Activated naive CD4-positive, alpha-beta T cell treated with anti-CD3 and anti-CD28 coated beads, Interleukin-2, amount 50 U/mL, for 72 hours (primary cell): ENCODE measurements at regions not wholly inside any gene's neighbourhood (a gene's known extent, or its start where the extent isn't known, plus 50 kb on each side); places are given as distances from the start of the nearest gene placed in this dataset.
"Not testable (repeated sequence)": the region's sequence is repeated elsewhere in the genome, so short reads cannot be mapped to it uniquely, and the experiment has no call there.

Experiments used
- ATAC-seq, 2 donors: fragments of 150-1000 bp; cut with Tn5 transposase; 2 replicates each; pipeline ENCODE4 v1.10.0; 2021; ENCODE audit warnings: mild to moderate bottlenecking in 2 of 2, moderate library complexity in 2 of 2
- DNase-seq, 2 donors: peaks; one replicate each; pipeline ENCODE4 v3.0.0; 2021 to 2022; ENCODE audit warnings: low spot score in 2 of 2
- H3K27ac Mint-ChIP-seq, 2 donors: one replicate each; pipeline ENCODE4 v1.8.0; 2022; ENCODE audit warnings: mild to moderate bottlenecking in 2 of 2, mixed read lengths in 2 of 2
- H3K36me3 Mint-ChIP-seq, 2 donors: one replicate each; pipeline ENCODE4 v1.8.0; 2022; ENCODE audit warnings: mixed read lengths in 2 of 2
- H3K9me3 Mint-ChIP-seq, 2 donors: one replicate each; pipeline ENCODE4 v1.8.0; 2022; ENCODE audit warnings: mixed read lengths in 2 of 2

DNA sequence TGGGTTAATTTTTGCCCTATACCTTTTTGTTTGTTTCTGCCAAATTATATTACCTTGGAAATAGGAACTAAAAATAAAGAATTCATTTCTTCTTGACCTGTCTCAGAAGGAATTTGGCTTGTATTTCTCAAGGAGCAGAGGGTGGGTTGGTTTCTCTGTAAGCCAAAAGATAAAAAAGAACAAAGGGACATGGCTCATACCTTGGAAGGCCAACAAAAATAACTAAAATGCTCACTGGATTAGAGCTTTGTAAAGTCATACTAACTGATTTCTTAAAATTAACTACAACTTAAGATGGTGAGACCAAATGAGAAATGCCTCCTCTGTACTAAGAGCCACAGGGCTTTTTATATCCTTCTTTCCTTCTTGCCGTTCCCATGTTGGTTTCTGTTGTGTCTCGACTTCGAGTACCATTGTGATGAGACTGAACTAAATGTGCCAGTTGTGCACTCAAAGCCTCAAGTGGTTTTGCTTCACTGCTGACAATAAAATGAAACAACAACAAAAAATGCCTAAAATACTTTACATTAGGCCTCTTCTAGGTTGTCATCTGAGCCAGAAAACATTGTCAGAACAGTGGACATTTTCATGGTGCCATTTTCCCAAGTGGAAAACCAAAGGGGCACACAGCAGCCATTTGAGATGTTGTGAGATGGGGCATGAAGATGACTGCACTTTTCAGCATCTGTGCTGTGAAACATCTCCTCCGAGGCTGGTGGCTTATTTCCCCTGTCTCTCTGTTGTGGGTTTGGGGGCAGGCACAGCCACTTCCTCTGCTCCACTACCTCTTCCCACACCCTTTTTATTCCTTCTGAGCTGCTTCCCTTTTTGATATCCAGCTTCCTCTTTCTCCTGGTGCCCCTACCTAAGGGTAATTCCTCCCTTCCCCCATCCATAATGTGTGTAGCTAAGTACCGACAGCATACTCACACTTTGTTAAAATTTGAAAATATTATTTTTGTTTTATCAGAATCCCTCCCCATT, 51.8 kb upstream of the AGR3 start:
- no peak for DNase-seq
- peak in 1 of 2 donors; percentile 52 for ATAC-seq
- H3K36me3 Mint-ChIP-seq, result peaks cover 0 to 7% of the 10 kb centered on the region in 2 donors
- H3K9me3 Mint-ChIP-seq, result no peaks in the 10 kb centered on the region
- H3K27ac Mint-ChIP-seq, result no peak overlapping the region

DNA sequence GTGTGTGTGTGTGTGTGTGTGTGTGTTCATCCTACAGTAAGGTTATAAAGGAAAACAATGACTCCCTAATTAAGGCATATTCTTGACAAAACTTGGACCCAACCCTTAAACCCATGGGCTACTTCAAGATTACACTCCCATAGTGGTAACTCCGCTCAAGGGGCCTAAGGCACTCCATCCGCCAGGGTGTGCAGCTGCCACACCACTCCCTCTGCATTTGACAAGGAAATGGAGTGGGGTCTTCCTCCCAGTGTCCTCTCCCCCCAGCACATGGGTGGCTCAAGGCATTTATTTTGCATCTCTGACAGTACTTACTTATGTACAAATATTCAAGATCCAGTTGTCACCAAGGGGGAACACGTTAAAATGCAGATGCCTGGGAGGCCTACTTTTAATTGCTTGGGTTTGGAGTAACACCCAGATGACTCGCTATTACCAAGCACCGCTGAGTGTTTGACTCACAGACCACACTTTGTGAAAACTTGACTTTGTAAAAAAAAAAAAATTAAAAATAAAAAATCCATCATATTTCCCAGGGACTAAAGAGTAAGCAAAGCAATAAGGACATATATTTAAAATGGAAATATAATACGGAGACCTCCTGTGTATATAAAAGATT, 53.0 kb upstream of the AGR3 start:
- no peak overlapping the region for H3K27ac Mint-ChIP-seq
- no peaks in the 10 kb centered on the region for H3K9me3 Mint-ChIP-seq
- H3K36me3 Mint-ChIP-seq, result peaks cover 0 to 7% of the 10 kb centered on the region in 2 donors
- ATAC-seq (peak; percentile 82 to 92), DNase-seq (no peak)

DNA sequence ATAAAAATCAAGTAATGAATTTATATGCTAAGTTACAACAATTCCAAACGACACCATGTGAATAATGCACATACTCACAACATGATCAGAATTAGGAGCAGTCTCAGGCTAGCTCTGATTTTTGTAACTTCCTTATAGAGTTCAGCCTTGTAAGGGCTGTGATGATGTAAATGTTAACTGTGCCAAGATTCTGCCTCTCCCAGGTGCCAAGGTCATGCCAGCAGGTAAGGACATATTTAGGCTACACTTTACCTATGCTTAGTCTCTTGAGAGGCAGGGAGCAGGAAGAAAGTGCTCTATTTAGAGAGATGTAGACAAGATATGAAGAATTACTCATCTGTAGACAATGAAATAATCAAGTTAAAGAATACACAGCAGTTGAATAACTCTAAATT, 53.6 kb upstream of the AGR3 start:
- Mint-ChIP-seq H3K27ac (no peak overlapping the region), H3K36me3 (peaks cover 0 to 7% of the 10 kb centered on the region in 2 donors), H3K9me3 (no peaks in the 10 kb centered on the region)
- ATAC-seq, result peak in 1 of 2 donors; percentile 72
- no peak for DNase-seq

DNA sequence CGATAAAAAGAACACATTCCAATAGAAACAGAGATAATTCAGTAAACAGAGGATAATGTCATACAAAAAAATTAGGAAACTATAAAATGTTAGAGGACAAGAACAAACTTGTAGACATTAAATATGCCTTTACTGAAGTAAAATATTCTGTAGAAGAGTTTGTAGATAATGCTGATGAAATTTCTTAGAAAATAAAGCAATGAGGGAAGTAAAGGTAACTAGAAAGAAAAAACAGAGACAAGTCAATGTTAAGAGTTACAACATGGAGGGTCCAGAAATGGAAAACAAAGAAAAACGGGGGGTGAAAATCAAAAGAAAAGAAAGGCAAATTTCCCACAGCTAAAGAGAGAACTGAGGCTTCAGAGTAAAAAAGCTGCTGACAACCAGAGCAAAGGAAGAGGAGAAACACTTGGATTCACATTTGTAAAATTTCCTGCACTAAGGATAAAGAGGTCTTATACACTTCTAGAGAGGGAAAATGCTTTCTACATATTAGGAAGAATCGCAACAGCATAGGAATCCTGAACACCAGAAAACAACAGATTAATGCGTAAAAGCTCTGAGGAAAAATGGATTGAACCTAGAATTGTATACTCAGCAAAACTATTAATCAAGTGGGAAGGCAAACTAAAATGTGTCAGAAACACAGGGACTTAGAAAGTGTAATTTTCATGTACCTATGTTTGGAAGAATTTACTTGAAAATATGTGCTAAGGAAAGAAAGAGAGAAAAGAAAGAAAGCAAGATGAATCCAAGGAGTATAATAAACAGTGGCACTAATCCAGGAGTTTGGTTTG, 55.0 kb upstream of the AGR3 start:
- H3K27ac Mint-ChIP-seq, result no peak overlapping the region
- ATAC-seq, result no peak
- no peak for DNase-seq
- H3K9me3 Mint-ChIP-seq, result no peaks in the 10 kb centered on the region
- peaks cover 0 to 7% of the 10 kb centered on the region in 2 donors for H3K36me3 Mint-ChIP-seq

DNA sequence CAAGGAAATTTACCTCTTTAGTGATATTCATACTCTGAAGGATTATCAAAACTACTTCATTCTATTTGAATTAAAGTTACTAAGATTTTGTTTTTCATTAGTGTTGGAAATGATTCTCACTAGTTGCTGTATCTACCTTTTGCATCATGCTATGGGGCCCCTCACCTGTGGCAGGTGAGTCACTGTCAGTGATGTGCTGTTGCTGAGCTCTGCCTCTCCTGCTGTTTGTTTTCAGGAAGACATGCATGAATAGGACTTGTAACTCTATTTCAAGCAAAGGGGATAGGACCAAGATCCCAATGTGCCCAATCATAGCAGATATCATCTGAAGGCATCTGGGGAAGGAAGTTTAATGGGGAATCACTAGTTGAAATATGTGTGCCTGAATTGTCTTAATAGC, 57.4 kb upstream of the AGR3 start:
- Mint-ChIP-seq H3K27ac (no peak overlapping the region), H3K9me3 (no peaks in the 10 kb centered on the region), H3K36me3 (no peaks in the 10 kb centered on the region)
- DNase-seq (no peak), ATAC-seq (no peak)

DNA sequence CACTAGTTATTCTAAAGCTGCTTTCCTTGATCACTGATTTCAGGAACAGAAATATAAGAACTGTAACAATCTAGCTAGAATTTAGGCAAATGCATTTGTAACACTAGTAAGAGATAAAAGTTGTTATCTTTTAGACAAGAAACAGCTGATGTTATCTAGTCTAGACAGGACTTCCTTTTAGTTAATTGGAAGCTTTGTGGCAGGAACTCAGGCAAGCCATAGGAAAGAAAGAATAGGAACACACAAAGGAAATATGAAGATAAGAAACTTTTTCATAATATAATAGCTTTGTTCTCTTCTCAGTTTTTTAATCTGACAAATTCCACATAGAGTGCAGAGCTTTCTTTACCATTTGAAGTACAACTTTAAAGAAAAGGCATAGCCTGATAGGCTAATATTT, 59.0 kb upstream of the AGR3 start:
- ATAC-seq, result no peak
- Mint-ChIP-seq H3K27ac (no peak overlapping the region), H3K36me3 (no peaks in the 10 kb centered on the region), H3K9me3 (no peaks in the 10 kb centered on the region)
- no peak for DNase-seq

DNA sequence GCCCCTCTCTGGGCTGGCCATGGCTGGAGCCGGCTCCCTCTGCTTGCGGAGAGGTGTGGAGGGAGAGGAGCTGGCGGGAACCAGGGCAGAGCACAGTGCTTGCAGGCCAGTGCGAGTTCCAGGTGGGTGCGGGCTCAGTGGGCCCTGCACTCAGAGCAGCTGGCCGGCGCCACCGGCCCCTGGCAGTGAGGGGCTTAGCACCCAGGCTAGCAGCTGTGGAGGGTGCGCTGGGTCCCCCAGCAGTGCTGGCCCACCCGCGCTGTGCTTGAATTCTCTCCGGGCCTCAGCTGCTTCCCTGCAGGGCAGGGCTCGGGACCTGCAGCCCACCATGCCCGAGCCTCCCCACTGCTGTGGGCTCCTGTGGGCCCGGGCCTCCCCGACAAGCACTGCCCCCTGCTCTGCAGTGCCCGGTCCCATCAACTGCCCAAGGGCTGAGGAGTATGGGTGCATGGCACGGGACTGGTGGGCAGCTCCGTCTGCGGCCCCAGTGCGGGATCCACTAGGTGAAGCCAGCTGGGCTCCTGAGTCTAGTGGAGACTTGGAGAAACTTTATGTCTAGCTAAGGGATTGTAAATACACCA, 61.2 kb upstream of the AGR3 start:
- Mint-ChIP-seq H3K9me3 (peaks cover 8 to 9% of the 10 kb centered on the region in 2 donors), H3K36me3 (peaks cover 9% of the 10 kb centered on the region in 2 donors), H3K27ac (no peak overlapping the region)
- DNase-seq, result no peak
- no peak for ATAC-seq

DNA sequence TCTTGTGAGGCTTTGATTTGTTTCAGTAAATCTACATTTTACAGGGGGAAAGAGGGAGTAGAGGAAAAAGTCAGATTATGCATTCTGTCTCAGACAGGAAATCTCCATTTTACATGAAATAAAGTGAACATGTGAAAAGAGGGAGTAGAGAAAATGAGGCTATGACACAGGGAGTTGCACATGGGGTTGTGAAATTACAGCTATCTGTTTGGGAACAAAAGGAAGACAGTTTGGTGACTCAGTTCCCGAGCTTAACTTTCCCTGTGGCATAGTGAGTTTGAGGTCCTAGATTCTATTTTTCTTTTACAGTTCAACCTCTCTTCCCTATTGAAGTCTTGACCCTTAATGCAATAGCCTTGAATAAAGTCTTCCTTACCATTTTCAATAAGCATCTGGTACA, 63.2 kb upstream of the AGR3 start:
- peaks cover 11 to 15% of the 10 kb centered on the region in 2 donors for H3K36me3 Mint-ChIP-seq
- no peak overlapping the region for H3K27ac Mint-ChIP-seq
- ATAC-seq (no peak), DNase-seq (no peak)
- peaks cover 14 to 15% of the 10 kb centered on the region in 2 donors for H3K9me3 Mint-ChIP-seq

DNA sequence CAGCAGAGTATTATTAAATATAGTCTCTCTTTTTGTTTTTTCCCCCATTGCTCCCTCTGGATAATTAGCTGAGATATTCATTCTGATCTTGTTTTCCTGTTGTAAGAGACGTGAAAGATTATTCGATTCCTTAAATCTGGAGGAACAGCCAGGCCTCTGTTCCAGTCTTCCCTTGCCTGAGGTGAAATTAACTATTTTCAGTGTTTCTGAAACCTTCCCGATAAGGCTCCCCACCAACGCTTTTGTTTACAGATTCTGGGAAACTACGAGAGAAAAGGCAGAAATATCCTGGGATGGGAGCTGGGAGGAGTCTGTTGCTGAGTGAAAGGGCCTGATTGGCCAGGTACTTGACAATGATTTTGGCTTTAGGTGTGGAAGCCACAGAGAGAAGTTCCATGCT, 63.6 kb upstream of the AGR3 start:
- DNase-seq (no peak), ATAC-seq (no peak)
- H3K9me3 Mint-ChIP-seq, result peaks cover 14 to 15% of the 10 kb centered on the region in 2 donors
- H3K27ac Mint-ChIP-seq, result no peak overlapping the region
- peaks cover 11 to 15% of the 10 kb centered on the region in 2 donors for H3K36me3 Mint-ChIP-seq

DNA sequence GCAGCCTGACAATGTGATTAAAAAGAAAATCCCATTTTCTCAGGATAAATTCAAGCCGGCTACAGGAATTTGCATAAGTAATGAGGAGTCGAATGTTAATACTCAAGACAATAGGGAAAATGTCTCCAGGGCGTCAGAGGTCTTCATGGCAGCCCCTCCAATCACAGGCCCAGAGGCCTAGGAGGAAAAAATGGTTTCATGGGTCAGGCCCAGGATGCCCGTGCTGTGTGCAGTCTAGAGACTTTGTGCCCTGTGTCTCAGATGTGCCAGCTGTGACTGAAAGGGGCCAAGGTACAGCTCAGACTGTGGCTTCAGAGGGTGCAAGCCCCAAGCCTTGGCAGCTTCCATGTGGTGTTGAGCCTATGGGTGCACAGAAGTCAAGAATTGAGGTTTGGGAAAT, 66.3 kb upstream of the AGR3 start:
- H3K27ac Mint-ChIP-seq, ATAC-seq, DNase-seq: not testable (repeated sequence)
- H3K9me3 Mint-ChIP-seq, result peaks cover 14 to 15% of the 10 kb centered on the region in 2 donors
- H3K36me3 Mint-ChIP-seq, result peaks cover 11 to 15% of the 10 kb centered on the region in 2 donors

DNA sequence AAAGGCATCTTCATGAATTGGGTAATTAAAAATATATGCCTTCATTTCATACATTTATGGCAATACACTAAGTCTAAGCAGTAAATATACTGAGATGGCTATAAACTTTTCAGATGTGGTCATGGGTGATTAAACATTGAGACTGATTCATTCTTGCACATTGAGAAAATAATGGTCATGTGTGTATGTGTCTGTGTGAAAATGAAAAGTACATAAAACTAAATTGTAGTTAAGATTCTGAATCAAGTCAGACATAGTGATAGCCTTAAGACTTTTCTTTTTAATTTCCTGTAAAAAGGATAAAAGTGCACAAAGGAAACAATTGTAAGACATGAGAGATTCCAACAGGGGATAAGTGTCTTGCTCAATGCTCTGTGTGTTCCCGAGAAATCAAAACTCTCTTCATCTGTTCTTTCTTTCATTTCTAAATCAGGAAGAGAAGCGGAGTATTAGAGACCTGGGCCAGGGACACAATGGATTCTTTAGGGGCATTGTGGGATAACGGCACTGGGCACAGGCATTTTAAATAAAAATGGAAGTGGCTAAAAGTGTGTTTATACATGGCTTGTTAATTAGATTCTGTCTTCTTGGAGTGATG, 69.8 kb upstream of the AGR3 start:
- ATAC-seq (peak in 1 of 2 donors; percentile 73), DNase-seq (no peak)
- Mint-ChIP-seq H3K36me3 (peaks cover 11 to 15% of the 10 kb centered on the region in 2 donors), H3K9me3 (peaks cover 14 to 15% of the 10 kb centered on the region in 2 donors), H3K27ac (no peak overlapping the region)

DNA sequence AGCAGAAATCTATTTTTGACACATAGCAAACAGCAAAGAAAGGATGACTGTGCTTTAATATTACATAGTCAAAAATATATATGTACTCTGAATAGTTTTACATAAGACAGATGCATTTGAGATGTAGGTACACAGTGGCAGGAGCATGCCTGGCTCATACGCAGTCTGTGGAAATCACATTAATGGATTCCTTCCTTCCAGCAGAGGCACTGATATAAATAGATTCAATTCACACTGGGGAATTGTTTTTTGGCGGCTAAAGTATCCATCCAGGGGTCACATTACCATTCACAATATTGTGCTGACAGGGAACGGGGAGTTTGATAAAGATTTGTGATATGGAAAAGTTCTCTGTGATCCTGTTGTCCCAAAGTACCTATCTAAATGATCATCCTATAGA, 72.5 kb upstream of the AGR3 start:
- Mint-ChIP-seq H3K9me3 (peaks cover 0 to 8% of the 10 kb centered on the region in 2 donors), H3K27ac (no peak overlapping the region), H3K36me3 (peaks cover 0 to 8% of the 10 kb centered on the region in 2 donors)
- DNase-seq (no peak), ATAC-seq (no peak)

DNA sequence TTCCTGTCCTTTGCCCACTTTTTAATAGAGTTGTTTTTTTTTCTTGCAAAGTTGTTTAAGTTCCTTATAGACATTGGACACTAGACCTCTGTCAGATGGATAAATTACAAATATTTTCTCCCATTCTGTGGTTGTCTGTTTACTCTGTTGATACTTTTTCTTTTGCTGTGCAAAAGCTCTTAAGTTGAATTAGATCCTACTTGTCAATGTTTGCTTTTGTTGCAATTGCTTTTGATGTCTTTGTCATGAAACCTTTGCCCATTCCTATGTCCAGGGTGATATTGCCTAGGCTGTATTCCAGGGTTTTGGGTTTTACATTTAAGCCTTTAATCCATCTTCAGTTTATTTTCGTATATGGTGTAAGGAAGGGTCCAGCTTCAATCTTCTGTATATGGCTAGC, 76.9 kb upstream of the AGR3 start:
- Mint-ChIP-seq H3K36me3 (peaks cover 0 to 8% of the 10 kb centered on the region in 2 donors), H3K27ac (no peak overlapping the region), H3K9me3 (peaks cover 0 to 11% of the 10 kb centered on the region in 2 donors)
- ATAC-seq (no peak), DNase-seq (no peak)

DNA sequence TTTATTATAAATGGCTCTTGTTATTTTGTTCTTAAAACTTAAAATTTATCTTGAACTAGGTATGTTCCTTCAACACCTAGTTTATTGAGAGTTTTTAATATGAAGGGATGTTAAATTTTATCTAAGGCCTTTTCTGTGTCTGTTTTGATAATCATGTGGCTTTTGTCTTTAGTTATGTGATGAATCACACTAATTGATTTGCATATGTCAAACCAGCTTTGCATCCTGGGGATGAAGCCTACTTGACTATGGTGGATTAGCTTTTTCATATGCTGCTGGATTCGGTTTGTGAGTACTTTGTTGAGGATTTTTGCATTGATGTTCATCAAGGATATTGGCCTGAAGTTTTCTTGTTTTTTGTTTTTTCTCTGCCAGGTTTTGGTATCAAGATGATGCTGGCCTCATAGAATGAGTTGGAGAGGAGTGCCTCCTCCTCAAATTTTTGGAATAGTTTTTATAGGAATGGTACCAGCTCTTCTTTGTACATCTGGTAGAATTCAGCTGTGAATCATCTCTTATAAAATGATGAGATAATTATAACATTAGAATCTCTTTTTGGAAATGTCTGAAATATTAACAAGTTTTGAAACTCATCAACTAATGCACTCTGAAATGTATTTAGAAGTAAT, 78.7 kb upstream of the AGR3 start:
- peaks cover 0 to 9% of the 10 kb centered on the region in 2 donors for H3K36me3 Mint-ChIP-seq
- DNase-seq, result no peak
- ATAC-seq, result no peak
- no peak overlapping the region for H3K27ac Mint-ChIP-seq
- peaks cover 4 to 11% of the 10 kb centered on the region in 2 donors for H3K9me3 Mint-ChIP-seq

DNA sequence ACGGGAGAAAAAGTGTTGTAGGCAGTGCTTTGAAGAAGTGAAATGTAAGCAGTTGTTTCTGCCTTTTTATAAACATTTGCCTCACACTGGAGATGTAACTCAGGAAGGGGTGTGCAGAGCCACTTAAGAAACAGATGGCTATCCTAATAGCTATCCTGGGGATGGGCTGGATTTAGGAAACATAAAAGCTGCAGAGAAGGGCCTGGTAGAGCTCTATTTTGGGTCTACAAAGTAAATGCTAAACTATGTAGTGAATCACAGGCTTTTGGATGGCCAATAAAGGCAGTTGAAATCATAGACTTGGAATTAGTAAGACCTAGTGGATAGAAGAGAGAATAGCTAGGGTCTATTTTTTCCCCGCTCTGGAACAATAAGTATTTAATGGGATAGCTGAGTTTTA, 79.9 kb upstream of the AGR3 start:
- H3K27ac Mint-ChIP-seq, result no peak overlapping the region
- peaks cover 5 to 11% of the 10 kb centered on the region in 2 donors for H3K9me3 Mint-ChIP-seq
- no peak for DNase-seq
- H3K36me3 Mint-ChIP-seq, result peaks cover 0 to 13% of the 10 kb centered on the region in 2 donors
- no peak for ATAC-seq

DNA sequence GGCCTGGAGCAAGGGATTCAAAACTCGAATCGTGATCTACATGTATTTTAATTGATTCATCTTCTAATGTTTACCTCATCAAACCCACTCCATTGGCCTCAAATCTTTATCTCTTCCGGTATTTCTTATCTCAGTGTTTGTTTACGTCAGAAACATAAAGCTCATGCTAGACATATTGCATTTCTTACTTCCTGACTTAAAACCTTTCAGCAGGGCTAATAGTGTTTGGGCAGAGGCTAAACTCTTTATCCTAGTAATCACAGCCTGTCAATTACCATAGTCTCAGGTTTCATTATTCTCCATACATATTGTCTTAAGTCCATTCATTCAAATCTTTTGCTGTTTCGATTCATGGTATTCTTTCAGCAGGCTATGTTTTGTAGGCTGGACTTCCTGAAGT, 81.3 kb upstream of the AGR3 start:
- H3K9me3 Mint-ChIP-seq, result peaks cover 5 to 11% of the 10 kb centered on the region in 2 donors
- peaks cover 0 to 13% of the 10 kb centered on the region in 2 donors for H3K36me3 Mint-ChIP-seq
- DNase-seq, result no peak
- no peak overlapping the region for H3K27ac Mint-ChIP-seq
- no peak for ATAC-seq
